Left kidney (tissue), 1 donor: ENCODE measurements at regions not wholly inside any gene's neighbourhood (a gene's known extent, or its start where the extent isn't known, plus 50 kb on each side); places are given as distances from the start of the nearest gene placed in this dataset.
"Not testable (repeated sequence)": the region's sequence is repeated elsewhere in the genome, so short reads cannot be mapped to it uniquely, and the experiment has no call there.

Experiments used
- DNase-seq: peaks from one replicate; pipeline ENCODE4 v3.0.0-alpha.2; 2013

GRCh38 chr3:145849115-145849514, 311.9 kb downstream of the PLOD2 start:
- no peak for DNase-seq

- no peak for DNase-seq
These were observed 306.5 kb downstream of the PLOD2 start for GRCh38 chr3:145854499-145854898.

GRCh38 chr3:145857956-145858355, 303.0 kb downstream of the PLOD2 start:
- DNase-seq, result no peak

GRCh38 chr3:145864336-145864735, 296.6 kb downstream of the PLOD2 start:
- no peak for DNase-seq

GRCh38 chr3:145865399-145866018, 295.5 kb downstream of the PLOD2 start:
- DNase-seq, result peak; percentile 2

- DNase-seq, result no peak
These were observed 291.0 kb downstream of the PLOD2 start for GRCh38 chr3:145869958-145870357.

- DNase-seq, result no peak
These were observed 278.5 kb downstream of the PLOD2 start for GRCh38 chr3:145882436-145882835.

- DNase-seq, result no peak
These were observed 271.3 kb downstream of the PLOD2 start for GRCh38 chr3:145889730-145890129.

- no peak for DNase-seq
These were observed 268.1 kb downstream of the PLOD2 start for GRCh38 chr3:145892869-145893268.

GRCh38 chr3:145893331-145893730, 267.7 kb downstream of the PLOD2 start:
- no peak for DNase-seq

- no peak for DNase-seq
These were observed 262.5 kb downstream of the PLOD2 start for GRCh38 chr3:145898487-145898886.

- DNase-seq, result no peak
These were observed 261.7 kb downstream of the PLOD2 start for GRCh38 chr3:145899241-145899640.

GRCh38 chr3:145900056-145900829, 260.7 kb downstream of the PLOD2 start:
- no peak for DNase-seq

- no peak for DNase-seq
These were observed 258.8 kb downstream of the PLOD2 start for GRCh38 chr3:145902166-145902565.

GRCh38 chr3:145903472-145904013, 257.4 kb downstream of the PLOD2 start:
- no peak for DNase-seq

GRCh38 chr3:145904138-145904537, 256.8 kb downstream of the PLOD2 start:
- no peak for DNase-seq

GRCh38 chr3:145906301-145906700, 254.7 kb downstream of the PLOD2 start:
- DNase-seq, result no peak

- DNase-seq, result no peak
These were observed 254.2 kb downstream of the PLOD2 start for GRCh38 chr3:145906755-145907154.

- no peak for DNase-seq
These were observed 250.0 kb downstream of the PLOD2 start for GRCh38 chr3:145911016-145911415.

GRCh38 chr3:145915787-145916186, 245.2 kb downstream of the PLOD2 start:
- no peak for DNase-seq

- not testable (repeated sequence) for DNase-seq
These were observed 233.2 kb downstream of the PLOD2 start for GRCh38 chr3:145927736-145928135.

GRCh38 chr3:145936971-145937370, 224.0 kb downstream of the PLOD2 start:
- no peak for DNase-seq

GRCh38 chr3:145939431-145939830, 221.6 kb downstream of the PLOD2 start:
- DNase-seq, result no peak

GRCh38 chr3:145942052-145942451, 218.9 kb downstream of the PLOD2 start:
- DNase-seq, result no peak
